ENCODE measurements at regions not wholly inside any gene's neighbourhood (a gene's known extent, or its start where the extent isn't known, plus 50 kb on each side); places are given as distances from the start of the nearest gene placed in this dataset.

DNA sequence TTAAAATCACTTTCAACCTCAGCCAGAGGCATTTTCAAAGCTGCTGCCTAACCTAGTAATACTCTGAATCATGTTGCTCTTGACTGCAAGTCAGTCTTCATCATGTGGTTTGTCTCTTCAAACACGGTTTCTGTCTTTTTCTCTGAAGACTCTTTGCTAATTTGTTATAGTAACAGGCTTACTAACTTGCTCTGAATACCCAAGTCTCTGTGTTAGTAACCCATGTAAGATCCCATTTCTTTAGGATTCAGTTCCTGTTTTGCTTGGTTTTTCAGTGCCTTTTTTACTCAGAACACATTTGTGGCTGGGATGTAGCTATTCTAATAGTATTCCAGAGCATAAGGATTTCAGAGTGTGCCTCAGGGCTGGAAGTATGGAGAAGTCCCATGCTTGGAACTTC is 1450.6 kb upstream of the IGFBP7 start:
- no peak for TF ChIP-seq POLR2A (IDR thresholded peaks at IDR 0.05; ENCODE audit: low read length)
- TF ChIP-seq GATA1 (IDR thresholded peaks at IDR 0.05; ENCODE audit: low read depth, low read length) = no peak
